Activated naive CD8-positive, alpha-beta T cell treated with anti-CD3 and anti-CD28 coated beads, Interleukin-2, amount 50 U/mL, for 16 hours (primary cell): ENCODE measurements at regions not wholly inside any gene's neighbourhood (a gene's known extent, or its start where the extent isn't known, plus 50 kb on each side); places are given as distances from the start of the nearest gene placed in this dataset.
"Not testable (repeated sequence)": the region's sequence is repeated elsewhere in the genome, so short reads cannot be mapped to it uniquely, and the experiment has no call there.

ENCODE experiments used
- DNase-seq: peaks from one replicate; pipeline ENCODE4 v3.0.0-alpha.2; 2020; ENCODE audit warnings: low read depth, low spot score

- DNase-seq, result no peak
Measured at GRCh38 chr2:58319481-58319880, 78.4 kb upstream of the FANCL start.

- not testable (repeated sequence) for DNase-seq
Measured at GRCh38 chr2:58318949-58319348, 77.8 kb upstream of the FANCL start.

- DNase-seq, result no peak
Measured at GRCh38 chr2:58313926-58314325, 72.8 kb upstream of the FANCL start.

GRCh38 chr2:58308435-58308834 lies 67.3 kb upstream of the FANCL start:
- no peak for DNase-seq

- no peak for DNase-seq
Measured at GRCh38 chr2:58304843-58305242, 63.7 kb upstream of the FANCL start.

GRCh38 chr2:58299123-58299522 lies 58.0 kb upstream of the FANCL start:
- no peak for DNase-seq

GRCh38 chr2:58293056-58293455 lies 51.9 kb upstream of the FANCL start:
- no peak for DNase-seq

GRCh38 chr2:58291726-58292438 lies 50.8 kb upstream of the FANCL start:
- DNase-seq, result no peak
